Activated CD4-positive, alpha-beta T cell treated with anti-CD3 and anti-CD28 coated beads, Interleukin-2, amount 50 U/mL, for 24 hours (primary cell): ENCODE measurements at regions not wholly inside any gene's neighbourhood (a gene's known extent, or its start where the extent isn't known, plus 50 kb on each side); places are given as distances from the start of the nearest gene placed in this dataset.
"Not testable (repeated sequence)": the region's sequence is repeated elsewhere in the genome, so short reads cannot be mapped to it uniquely, and the experiment has no call there.

Source experiments
- DNase-seq, 2 donors: peaks; one replicate each; pipeline ENCODE4 v3.0.0-alpha.2; 2020; ENCODE audit warnings: low read depth in 1 of 2, low spot score in 1 of 2

GRCh38 chr2:87526258-87526657, 221.6 kb upstream of the PLGLB2 start:
- DNase-seq = not testable (repeated sequence)

GRCh38 chr2:87531968-87532715, 215.7 kb upstream of the PLGLB2 start:
- not testable (repeated sequence) for DNase-seq

GRCh38 chr2:87533390-87534272, 214.3 kb upstream of the PLGLB2 start:
- DNase-seq = not testable (repeated sequence)

GRCh38 chr2:87534273-87534889, 213.5 kb upstream of the PLGLB2 start:
- not testable (repeated sequence) for DNase-seq

GRCh38 chr2:87536427-87536826, 211.5 kb upstream of the PLGLB2 start:
- DNase-seq = not testable (repeated sequence)

- not testable (repeated sequence) for DNase-seq
These were observed 210.6 kb upstream of the PLGLB2 start for GRCh38 chr2:87537251-87537671.

- DNase-seq = not testable (repeated sequence)
These were observed 209.6 kb upstream of the PLGLB2 start for GRCh38 chr2:87538268-87538667.

- not testable (repeated sequence) for DNase-seq
These were observed 208.5 kb upstream of the PLGLB2 start for GRCh38 chr2:87539151-87539943.

GRCh38 chr2:87540242-87540641, 207.6 kb upstream of the PLGLB2 start:
- not testable (repeated sequence) for DNase-seq

- DNase-seq = not testable (repeated sequence)
These were observed 205.2 kb upstream of the PLGLB2 start for GRCh38 chr2:87542599-87543174.

GRCh38 chr2:87543797-87544196, 204.1 kb upstream of the PLGLB2 start:
- not testable (repeated sequence) for DNase-seq

- DNase-seq = not testable (repeated sequence)
These were observed 200.8 kb upstream of the PLGLB2 start for GRCh38 chr2:87547106-87547505.

- not testable (repeated sequence) for DNase-seq
These were observed 199.9 kb upstream of the PLGLB2 start for GRCh38 chr2:87547966-87548365.

GRCh38 chr2:87548681-87549536, 199.0 kb upstream of the PLGLB2 start:
- not testable (repeated sequence) for DNase-seq

GRCh38 chr2:87549561-87550202, 198.2 kb upstream of the PLGLB2 start:
- DNase-seq = not testable (repeated sequence)

GRCh38 chr2:87554678-87555077, 193.2 kb upstream of the PLGLB2 start:
- not testable (repeated sequence) for DNase-seq

- DNase-seq = not testable (repeated sequence)
These were observed 192.8 kb upstream of the PLGLB2 start for GRCh38 chr2:87555082-87555481.

- not testable (repeated sequence) for DNase-seq
These were observed 188.9 kb upstream of the PLGLB2 start for GRCh38 chr2:87559001-87559400.

- not testable (repeated sequence) for DNase-seq
These were observed 188.2 kb upstream of the PLGLB2 start for GRCh38 chr2:87559735-87560134.
